OCI-LY7 (cell line): ENCODE measurements at regions not wholly inside any gene's neighbourhood (a gene's known extent, or its start where the extent isn't known, plus 50 kb on each side); places are given as distances from the start of the nearest gene placed in this dataset.

Source experiments
- BruUV-seq: library from RNA; stranded (reverse); fragments of 400-500 nt; replicated peaks from 2 replicates; lab custom pipeline; 2021; lab: Mats Ljungman, UMichigan
- CTCF ChIA-PET: fragments of 300-600 bp; sonication (Branson Sonifier 250); formaldehyde crosslinking; loops from one replicate; lab custom pipeline; 2022; ENCODE audit warnings: antibody characterized with exemption; ENCODE audit not compliant: unreplicated experiment; lab: Charles Lee
- POLR2A ChIA-PET: fragments of 300-600 bp; sonication (Branson Sonifier 250); formaldehyde crosslinking; loops from one replicate; lab custom pipeline; 2022; ENCODE audit warnings: antibody characterized with exemption; lab: Charles Lee
- DNase-seq: peaks from one replicate; pipeline ENCODE4 v3.0.0-alpha.2; 2015; ENCODE audit warnings: low spot score
- H2AFZ ChIP-seq: fragments of 200-600 bp; sonication (generic), shearing (Covaris generic); 2 replicates; pipeline ENCODE4 v1.6.1; 2014; ENCODE audit warnings: mild to moderate bottlenecking, antibody characterized with exemption, low read length, moderate library complexity
- H3K27ac ChIP-seq: fragments of 200-600 bp; sonication (generic); 2 replicates; pipeline ENCODE4 v1.5.1; 2014; ENCODE audit warnings: mixed run types, low read depth, mild to moderate bottlenecking, moderate library complexity, low read length, inconsistent platforms; ENCODE audit not compliant: poor library complexity, severe bottlenecking
- H3K36me3 ChIP-seq: fragments of 200-600 bp; sonication (generic); 2 replicates; pipeline ENCODE4 v1.6.1; 2014; ENCODE audit warnings: mild to moderate bottlenecking, antibody characterized with exemption, low read length, moderate library complexity, mixed read lengths; ENCODE audit not compliant: insufficient read depth
- H3K4me1 ChIP-seq: fragments of 200-600 bp; sonication (generic); 2 replicates; pipeline ENCODE4 v1.5.1; 2014; ENCODE audit warnings: mild to moderate bottlenecking, low read length; ENCODE audit not compliant: insufficient read depth, poor library complexity, severe bottlenecking
- H3K4me2 ChIP-seq: fragments of 200-600 bp; sonication (generic); 2 replicates; pipeline ENCODE4 v1.6.1; 2014; ENCODE audit warnings: mild to moderate bottlenecking, low read length
- H3K4me3 ChIP-seq: fragments of 200-600 bp; sonication (generic); 2 replicates; pipeline ENCODE4 v1.5.1; 2014; ENCODE audit warnings: mild to moderate bottlenecking, low read depth, low read length; ENCODE audit not compliant: poor library complexity, severe bottlenecking
- H3K79me2 ChIP-seq: fragments of 200-600 bp; sonication (generic); 2 replicates; pipeline ENCODE4 v1.6.1; 2016; ENCODE audit warnings: low read depth, mild to moderate bottlenecking, low read length, moderate library complexity, mixed read lengths; ENCODE audit not compliant: insufficient read depth
- H3K9me2 ChIP-seq: fragments of 200-600 bp; sonication (generic); 2 replicates; pipeline ENCODE4 v1.6.1; 2016; ENCODE audit warnings: mild to moderate bottlenecking, low read length, mixed read lengths; ENCODE audit not compliant: insufficient read depth
- H3K9me3 ChIP-seq: fragments of 200-600 bp; sonication (generic); 2 replicates; pipeline ENCODE4 v1.6.1; 2014; ENCODE audit warnings: mild to moderate bottlenecking, mixed run types, low read length, mixed read lengths
- H4K20me1 ChIP-seq: fragments of 200-600 bp; sonication (generic); 2 replicates; pipeline ENCODE4 v1.6.1; 2014; ENCODE audit warnings: mild to moderate bottlenecking, antibody characterized with exemption, low read length, moderate library complexity, mixed read lengths; ENCODE audit not compliant: insufficient read depth
- CTCF ChIP-seq: fragments of 200-600 bp; sonication (generic); conservative IDR thresholded peaks from 2 replicates; pipeline ENCODE4 v1.5.1; 2014; ENCODE audit warnings: mild to moderate bottlenecking, antibody characterized with exemption, low read length, moderate library complexity, mixed read lengths
- EZH2phosphoT487 ChIP-seq: fragments of 200-600 bp; sonication (generic); IDR thresholded peaks from 2 replicates; pipeline ENCODE4 v1.6.1; 2018; ENCODE audit warnings: low read depth, borderline replicate concordance, mild to moderate bottlenecking, mixed run types, antibody characterized with exemption, low read length, moderate library complexity, mixed read lengths
- intact Hi-C: fragments of 100-400 bp; cut with micrococcal nuclease; formaldehyde crosslinking; loops from one replicate; pipeline ENCODE4 v1.10.0; 2022; ENCODE audit not compliant: unreplicated experiment

- Histone ChIP-seq H3K4me3 (no peak overlapping the region), H4K20me1 (no peaks in the 10 kb centered on the region), H3K4me2 (no peak overlapping the region), H3K9me3 (no peaks in the 10 kb centered on the region), H2AFZ (no peak overlapping the region), H3K36me3 (no peaks in the 10 kb centered on the region), H3K9me2 (no peaks in the 10 kb centered on the region), H3K27ac (no peak overlapping the region), H3K4me1 (no peaks in the 10 kb centered on the region), H3K79me2 (no peaks in the 10 kb centered on the region)
- TF ChIP-seq CTCF, result no peak
- no peak for TF ChIP-seq EZH2phosphoT487
- CTCF ChIA-PET, result no interaction called here
- POLR2A ChIA-PET, result interaction anchor here (0.7 kb wide), 1 partner anchor 249 kb away, joined by 3 read pairs; no protein-coding TSS in a partner anchor
- intact Hi-C loops, result no loop called here
- no TSS peak for BruUV-seq
- no peak for DNase-seq
Measured at GRCh38 chr4:185915271-185915670, 103.3 kb upstream of the SORBS2 start.

- BruUV-seq, result no TSS peak
- DNase-seq, result no peak
- Histone ChIP-seq H3K36me3 (no peaks in the 10 kb centered on the region), H3K4me2 (no peak overlapping the region), H3K9me3 (no peaks in the 10 kb centered on the region), H3K9me2 (no peaks in the 10 kb centered on the region), H3K4me1 (no peaks in the 10 kb centered on the region), H3K27ac (no peak overlapping the region), H4K20me1 (no peaks in the 10 kb centered on the region), H3K79me2 (no peaks in the 10 kb centered on the region), H2AFZ (no peak overlapping the region), H3K4me3 (no peak overlapping the region)
- intact Hi-C loops, result no loop called here
- TF ChIP-seq EZH2phosphoT487 (no peak), CTCF (no peak)
- ChIA-PET POLR2A (no interaction called here), CTCF (no interaction called here)
Measured at GRCh38 chr4:185915817-185916216, 103.8 kb upstream of the SORBS2 start.

GRCh38 chr4:185916231-185916630, 104.2 kb upstream of the SORBS2 start:
- H3K4me3 ChIP-seq, result no peak overlapping the region
- H4K20me1 ChIP-seq, result no peaks in the 10 kb centered on the region
- no peaks in the 10 kb centered on the region for H3K4me1 ChIP-seq
- H3K4me2 ChIP-seq, result no peak overlapping the region
- BruUV-seq, result no TSS peak
- no peaks in the 10 kb centered on the region for H3K36me3 ChIP-seq
- H3K27ac ChIP-seq, result no peak overlapping the region
- TF ChIP-seq EZH2phosphoT487, result no peak
- no peak for TF ChIP-seq CTCF
- CTCF ChIA-PET, result no interaction called here
- DNase-seq, result no peak
- no peak overlapping the region for H2AFZ ChIP-seq
- no peaks in the 10 kb centered on the region for H3K79me2 ChIP-seq
- no peaks in the 10 kb centered on the region for H3K9me3 ChIP-seq
- H3K9me2 ChIP-seq, result no peaks in the 10 kb centered on the region
- POLR2A ChIA-PET, result interaction anchor here (1.0 kb wide), 1 partner anchor 16 kb away, joined by 3 read pairs; no protein-coding TSS in a partner anchor
- intact Hi-C loops, result no loop called here
